ENCODE measurements at regions not wholly inside any gene's neighbourhood (a gene's known extent, or its start where the extent isn't known, plus 50 kb on each side); places are given as distances from the start of the nearest gene placed in this dataset.

DNA sequence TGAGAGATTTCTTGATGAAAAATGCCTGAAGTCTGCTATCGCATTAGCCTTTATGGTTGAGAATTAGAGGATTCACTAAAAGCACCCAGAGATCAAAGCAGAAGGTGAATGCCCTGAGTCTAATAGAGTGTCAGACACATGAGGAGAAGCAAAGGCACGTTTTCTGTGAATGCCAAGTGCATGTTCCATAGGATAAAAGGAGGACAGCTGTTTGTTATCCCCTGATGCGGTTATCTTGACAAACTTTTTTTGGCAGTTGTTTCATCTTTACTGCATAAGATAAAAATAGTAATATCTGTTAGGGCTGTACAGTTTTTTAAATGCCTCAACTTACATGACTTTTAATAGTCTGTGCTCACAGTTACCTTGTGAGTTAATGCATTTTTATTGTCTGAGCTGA lies 65.3 kb upstream of the CD96 start:
- no peak for DNase-seq
- WGBS, 2 donors, result 49 to 54% methylated on average over 3 of the region's 3 CpGs
- TF ChIP-seq, protein P1, sequence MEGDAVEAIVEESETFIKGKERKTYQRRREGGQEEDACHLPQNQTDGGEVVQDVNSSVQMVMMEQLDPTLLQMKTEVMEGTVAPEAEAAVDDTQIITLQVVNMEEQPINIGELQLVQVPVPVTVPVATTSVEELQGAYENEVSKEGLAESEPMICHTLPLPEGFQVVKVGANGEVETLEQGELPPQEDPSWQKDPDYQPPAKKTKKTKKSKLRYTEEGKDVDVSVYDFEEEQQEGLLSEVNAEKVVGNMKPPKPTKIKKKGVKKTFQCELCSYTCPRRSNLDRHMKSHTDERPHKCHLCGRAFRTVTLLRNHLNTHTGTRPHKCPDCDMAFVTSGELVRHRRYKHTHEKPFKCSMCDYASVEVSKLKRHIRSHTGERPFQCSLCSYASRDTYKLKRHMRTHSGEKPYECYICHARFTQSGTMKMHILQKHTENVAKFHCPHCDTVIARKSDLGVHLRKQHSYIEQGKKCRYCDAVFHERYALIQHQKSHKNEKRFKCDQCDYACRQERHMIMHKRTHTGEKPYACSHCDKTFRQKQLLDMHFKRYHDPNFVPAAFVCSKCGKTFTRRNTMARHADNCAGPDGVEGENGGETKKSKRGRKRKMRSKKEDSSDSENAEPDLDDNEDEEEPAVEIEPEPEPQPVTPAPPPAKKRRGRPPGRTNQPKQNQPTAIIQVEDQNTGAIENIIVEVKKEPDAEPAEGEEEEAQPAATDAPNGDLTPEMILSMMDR (IDR thresholded peaks at IDR 0.05), result no peak
- no peak for TF ChIP-seq POLR2A (IDR thresholded peaks at IDR 0.05)
- Histone ChIP-seq H3K27me3 (no peaks in the 10 kb centered on the region), H3K4me3 (no peak overlapping the region), H3K9me3 (no peaks in the 10 kb centered on the region), H3K36me3 (no peaks in the 10 kb centered on the region), H3K27ac (no peak overlapping the region), H3K4me1 (no peaks in the 10 kb centered on the region)
- intact Hi-C loops (cut with DNase I), result no loop called here

DNA sequence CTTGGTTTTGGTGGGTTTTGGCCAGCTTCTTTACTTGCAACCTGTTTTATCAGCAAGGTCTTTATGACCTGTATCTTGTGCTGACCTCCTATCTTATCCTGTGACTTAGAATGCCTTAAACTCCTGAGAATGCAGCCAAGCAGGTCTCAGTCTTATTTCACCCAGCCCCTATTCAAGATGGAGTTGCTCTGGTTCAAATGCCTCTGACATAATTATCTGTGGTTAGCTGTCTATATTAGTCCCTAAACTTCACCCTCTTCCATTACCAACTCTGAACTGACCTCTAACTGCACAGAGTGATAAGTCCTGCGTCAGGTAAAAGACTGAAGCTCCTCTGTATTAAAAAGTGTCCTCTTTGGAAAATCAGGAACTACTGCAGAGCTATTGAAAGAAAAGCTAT lies 61.9 kb upstream of the CD96 start:
- 85 to 89% methylated on average over 1 of the region's 1 CpG for WGBS, 2 donors
- H3K4me1 ChIP-seq, result no peaks in the 10 kb centered on the region
- H3K27me3 ChIP-seq, result no peaks in the 10 kb centered on the region
- H3K4me3 ChIP-seq, result no peak overlapping the region
- no peak for TF ChIP-seq POLR2A (IDR thresholded peaks at IDR 0.05)
- TF ChIP-seq, protein P1 (IDR thresholded peaks at IDR 0.05), result no peak
- H3K27ac ChIP-seq, result no peak overlapping the region
- no peak for DNase-seq
- H3K36me3 ChIP-seq, result no peaks in the 10 kb centered on the region
- intact Hi-C loops (cut with DNase I), result no loop called here
- H3K9me3 ChIP-seq, result no peaks in the 10 kb centered on the region

DNA sequence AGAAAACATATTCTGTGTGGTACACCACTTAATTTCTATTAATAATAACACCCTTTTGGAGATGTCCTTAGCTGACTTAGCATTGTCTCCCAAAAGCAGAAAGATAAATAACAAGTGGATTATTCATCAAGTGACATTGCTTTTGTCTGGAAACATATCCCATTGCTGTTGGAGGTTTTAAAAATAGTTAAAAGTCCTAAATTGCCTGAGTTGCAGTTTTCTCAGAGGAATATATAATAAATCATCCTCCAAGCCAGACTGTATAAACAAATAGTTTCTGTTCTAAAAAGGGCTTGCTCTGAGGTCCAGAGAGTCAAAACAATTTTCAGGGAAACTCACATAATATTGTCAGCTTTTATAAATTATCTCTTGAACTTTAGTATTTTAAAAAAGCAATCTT lies 60.4 kb upstream of the CD96 start:
- intact Hi-C loops (cut with DNase I), result no loop called here
- H3K36me3 ChIP-seq, result no peaks in the 10 kb centered on the region
- no peak for DNase-seq
- no peaks in the 10 kb centered on the region for H3K9me3 ChIP-seq
- H3K27ac ChIP-seq, result no peak overlapping the region
- no peaks in the 10 kb centered on the region for H3K4me1 ChIP-seq
- no peak for TF ChIP-seq POLR2A (IDR thresholded peaks at IDR 0.05)
- TF ChIP-seq, protein P1 (IDR thresholded peaks at IDR 0.05), result no peak
- H3K27me3 ChIP-seq, result no peaks in the 10 kb centered on the region
- no peak overlapping the region for H3K4me3 ChIP-seq

DNA sequence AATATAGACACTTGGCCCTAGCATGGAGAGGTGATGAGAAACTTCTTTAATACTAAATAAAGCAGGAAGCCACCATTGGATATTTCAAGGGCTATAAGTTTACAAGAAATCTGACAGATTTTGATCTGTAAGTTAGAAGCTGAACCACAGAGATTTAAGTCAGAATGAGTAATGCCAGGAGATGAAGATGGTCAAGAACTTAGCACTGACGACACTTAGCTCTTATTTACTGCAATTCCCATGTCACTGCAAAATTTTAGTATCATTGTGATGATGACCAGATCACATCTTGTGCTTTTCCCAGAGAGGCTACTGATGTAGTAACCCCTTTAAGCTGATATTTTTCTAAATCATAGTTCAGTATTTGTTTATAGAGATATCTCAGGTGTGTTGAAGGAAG lies 59.4 kb upstream of the CD96 start:
- H3K27me3 ChIP-seq, result no peaks in the 10 kb centered on the region
- no peaks in the 10 kb centered on the region for H3K4me1 ChIP-seq
- TF ChIP-seq POLR2A (IDR thresholded peaks at IDR 0.05), result no peak
- TF ChIP-seq, protein P1 (IDR thresholded peaks at IDR 0.05), result no peak
- WGBS, 2 donors, result 56 to 85% methylated on average over 1 of the region's 1 CpG
- H3K36me3 ChIP-seq, result no peaks in the 10 kb centered on the region
- DNase-seq, result no peak
- H3K4me3 ChIP-seq, result no peak overlapping the region
- intact Hi-C loops (cut with DNase I), result no loop called here
- H3K27ac ChIP-seq, result no peak overlapping the region
- H3K9me3 ChIP-seq, result no peaks in the 10 kb centered on the region

DNA sequence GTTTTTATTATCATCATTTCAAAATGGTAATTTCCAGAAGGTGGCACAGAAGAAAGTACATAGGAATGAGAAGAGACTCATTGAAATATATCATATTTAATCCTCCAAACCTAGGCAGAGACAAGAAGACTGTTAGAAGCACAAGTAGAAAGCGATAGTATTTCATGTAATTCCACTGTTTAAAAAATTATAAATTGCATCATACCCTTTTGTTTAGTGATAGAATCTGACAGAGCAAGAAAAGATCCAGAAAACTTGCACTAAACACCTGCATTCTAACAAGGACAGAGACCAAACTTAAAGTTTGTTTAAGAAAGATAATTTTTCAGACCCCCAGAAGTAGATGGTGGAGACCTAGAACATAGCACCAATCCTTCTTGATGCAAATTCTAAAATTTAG lies 56.9 kb upstream of the CD96 start:
- Histone ChIP-seq H3K36me3 (no peaks in the 10 kb centered on the region), H3K4me3 (no peak overlapping the region)
- WGBS, 2 donors, result 77 to 80% methylated on average over 1 of the region's 1 CpG

More for the DNA sequence above, 56.9 kb upstream of the CD96 start:
- TF ChIP-seq, protein P1 (IDR thresholded peaks at IDR 0.05), result no peak
- Histone ChIP-seq H3K4me1 (no peaks in the 10 kb centered on the region), H3K27ac (no peak overlapping the region), H3K9me3 (no peaks in the 10 kb centered on the region), H3K27me3 (no peaks in the 10 kb centered on the region)
- intact Hi-C loops (cut with DNase I), result no loop called here
- DNase-seq, result no peak

Small RNA genes lying in the stretch of these regions (small RNA-seq; reads per million reads assigned to genes)
- gene ATP6V0CP2, result 0 reads per million in 4 donors

Data from esophagus squamous epithelium (tissue), 5 donors.